Right hindlimb (tissue), 1 donor: ENCODE measurements at regions not wholly inside any gene's neighbourhood (a gene's known extent, or its start where the extent isn't known, plus 50 kb on each side); places are given as distances from the start of the nearest gene placed in this dataset.

Experiments
- DNase-seq: peaks from one replicate; pipeline ENCODE4 v3.0.0-alpha.2; 2018

- no peak for DNase-seq
Observed at GRCh38 chr3:116767726-116768125, 58.1 kb downstream of the TUSC7 start.

- peak; percentile 74 for DNase-seq
Observed at GRCh38 chr3:116770815-116771450, 61.4 kb downstream of the TUSC7 start.

GRCh38 chr3:116776880-116777785 lies 67.6 kb downstream of the TUSC7 start:
- DNase-seq: no peak

- no peak for DNase-seq
Observed at GRCh38 chr3:116785226-116785625, 75.6 kb downstream of the TUSC7 start.

- no peak for DNase-seq
Observed at GRCh38 chr3:116802651-116803050, 93.1 kb downstream of the TUSC7 start.

DNA sequence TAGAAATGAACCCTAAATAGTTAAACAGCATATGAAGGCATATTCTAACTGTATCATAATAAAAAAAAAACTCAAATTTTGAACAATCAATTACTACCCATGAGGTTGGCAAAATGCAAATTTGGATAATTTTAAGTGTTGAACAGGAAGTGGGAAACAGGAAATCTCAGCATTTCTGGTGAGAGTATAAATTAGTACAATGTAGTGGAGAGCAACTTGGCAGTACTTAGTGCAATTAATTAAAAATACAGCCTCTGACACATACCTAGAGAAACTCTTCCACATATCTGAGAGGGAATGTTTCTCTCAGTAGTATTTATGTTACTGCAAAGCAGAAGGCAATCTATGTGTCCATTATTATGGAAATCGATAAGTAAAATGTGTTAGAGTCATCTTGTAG lies 96.8 kb downstream of the TUSC7 start:
- DNase-seq: no peak

DNA sequence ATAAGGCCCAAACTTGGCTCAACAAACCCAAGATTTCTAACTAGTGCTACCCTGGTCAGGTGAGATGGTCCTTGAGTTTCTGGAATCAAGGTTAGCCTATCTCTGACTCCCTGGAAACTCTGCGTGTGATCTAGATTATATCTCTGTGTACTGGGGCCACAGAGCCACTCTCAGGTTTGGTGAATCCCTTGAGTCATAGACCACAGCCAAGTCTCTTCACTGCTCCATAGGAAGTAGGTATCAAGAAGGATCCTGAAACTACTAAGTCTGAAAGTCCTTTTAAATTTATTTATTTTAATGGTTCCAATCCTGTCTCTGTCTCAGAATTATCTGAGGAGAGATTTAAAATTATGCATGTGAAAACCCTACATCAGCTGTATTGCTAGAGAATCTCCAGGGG lies 99.1 kb downstream of the TUSC7 start:
- no peak for DNase-seq

- no peak for DNase-seq
Observed at GRCh38 chr3:116809208-116809607, 99.6 kb downstream of the TUSC7 start.

- no peak for DNase-seq
Observed at GRCh38 chr3:116811754-116812153, 102.2 kb downstream of the TUSC7 start.

DNA sequence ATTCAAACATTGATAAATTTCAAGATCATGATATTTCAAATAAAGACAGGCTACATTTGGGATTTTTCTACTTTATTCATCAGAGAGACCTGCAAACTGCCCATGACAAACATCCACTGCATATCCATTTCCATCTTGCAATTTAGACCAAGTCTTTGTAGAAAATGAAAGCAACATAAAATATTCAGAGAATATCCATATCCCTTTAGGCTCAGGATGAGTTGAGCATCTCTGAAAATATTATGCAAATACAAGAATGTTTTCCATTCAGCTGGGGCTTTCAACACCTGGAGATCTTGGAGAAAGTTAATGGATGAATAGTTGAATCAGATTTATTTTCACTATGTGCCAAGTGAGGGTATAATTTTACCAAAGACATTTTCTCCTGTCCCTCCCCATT lies 103.4 kb downstream of the TUSC7 start:
- no peak for DNase-seq

- no peak for DNase-seq
Observed at GRCh38 chr3:116815321-116815720, 105.7 kb downstream of the TUSC7 start.

GRCh38 chr3:116815831-116816588 lies 106.4 kb downstream of the TUSC7 start:
- DNase-seq: peak; percentile 55

- no peak for DNase-seq
Observed at GRCh38 chr3:116821371-116821770, 111.8 kb downstream of the TUSC7 start.

- DNase-seq: no peak
Observed at GRCh38 chr3:116824208-116824607, 114.6 kb downstream of the TUSC7 start.

GRCh38 chr3:116833202-116833601 lies 123.6 kb downstream of the TUSC7 start:
- DNase-seq: no peak

- no peak for DNase-seq
Observed at GRCh38 chr3:116834816-116835215, 125.2 kb downstream of the TUSC7 start.

DNA sequence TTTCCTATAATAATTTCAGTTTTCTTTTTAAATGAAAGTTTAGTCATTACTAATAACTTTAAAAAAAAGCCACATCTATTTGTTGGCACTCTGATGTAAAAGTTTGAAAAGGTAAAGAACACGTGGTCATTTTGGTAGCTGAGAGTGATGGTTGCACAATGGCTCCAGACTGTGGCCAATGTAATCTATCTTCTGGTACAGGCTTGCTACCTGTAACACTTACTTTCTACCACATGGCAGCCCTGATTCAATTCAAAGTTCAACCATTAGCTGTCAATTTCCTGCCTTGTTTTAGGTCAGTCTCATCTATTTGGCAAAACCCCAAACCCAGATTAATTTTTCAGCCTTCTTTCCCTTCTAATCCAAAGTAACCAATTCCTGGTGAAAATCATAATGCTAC lies 126.1 kb downstream of the TUSC7 start:
- no peak for DNase-seq

DNA sequence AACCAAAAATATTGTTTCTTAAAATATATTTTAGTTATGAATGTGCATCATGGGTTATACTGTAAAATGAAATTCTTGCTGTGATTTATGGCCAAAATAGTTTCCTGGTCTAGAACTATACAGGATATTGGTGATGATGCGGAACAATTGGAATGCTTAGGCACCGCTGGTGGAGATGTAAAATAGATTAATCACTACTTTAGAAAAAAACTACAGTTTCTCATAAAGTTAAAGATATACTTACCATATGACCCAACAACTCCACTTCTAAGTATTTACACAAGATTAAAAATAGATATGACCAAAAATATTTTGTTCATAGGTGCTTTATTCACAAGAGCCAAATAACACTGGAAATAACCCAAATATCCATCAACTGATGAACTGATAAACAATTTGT lies 126.7 kb downstream of the TUSC7 start:
- DNase-seq: no peak

GRCh38 chr3:116837483-116837882 lies 127.9 kb downstream of the TUSC7 start:
- DNase-seq: no peak

GRCh38 chr3:116841003-116841735 lies 131.6 kb downstream of the TUSC7 start:
- no peak for DNase-seq

DNA sequence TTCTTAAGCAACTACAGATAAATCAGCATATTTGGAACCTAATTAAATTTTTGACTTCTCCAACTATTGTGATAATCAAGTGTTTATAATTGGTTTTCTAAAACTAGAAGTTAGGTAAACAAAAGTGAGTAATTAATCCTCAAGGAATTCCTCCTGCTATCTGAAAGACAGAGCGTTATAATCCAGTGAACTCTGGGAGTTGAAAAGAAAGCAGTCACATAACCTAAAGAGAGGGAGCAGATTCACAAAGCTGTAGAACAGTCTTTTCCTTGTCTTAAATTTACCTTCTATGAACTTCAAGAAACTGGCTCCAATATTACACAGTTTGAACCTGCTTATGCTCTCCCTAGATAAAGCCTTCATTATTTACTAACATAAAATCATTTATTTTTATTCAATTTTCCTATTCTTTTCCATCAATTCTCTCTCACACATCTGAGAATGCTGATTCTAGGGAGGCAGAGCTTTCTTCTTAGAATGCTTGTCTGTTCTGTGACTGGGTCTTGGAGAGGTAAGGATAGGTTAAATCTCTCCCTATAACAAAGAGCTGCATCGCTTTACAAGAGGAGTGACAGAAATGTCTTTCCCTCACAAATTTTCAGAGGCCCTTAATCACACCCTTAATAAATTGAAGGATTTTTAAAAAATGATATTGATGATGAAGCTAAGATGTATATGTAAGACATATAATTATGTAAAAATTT lies 132.8 kb downstream of the TUSC7 start:
- DNase-seq: no peak

- no peak for DNase-seq
Observed at GRCh38 chr3:116848248-116848829, 138.8 kb downstream of the TUSC7 start.
